Naive thymus-derived CD8-positive, alpha-beta T cell (primary cell): ENCODE measurements at regions not wholly inside any gene's neighbourhood (a gene's known extent, or its start where the extent isn't known, plus 50 kb on each side); places are given as distances from the start of the nearest gene placed in this dataset.
A peak's percentile ranks its signal among the peaks of the same experiment; 100 is the strongest.

Source experiments
- ATAC-seq, 2 donors: fragments of 150-1000 bp; cut with Tn5 transposase in 1 of 2; sonication (Bioruptor Pico), chemical (Tn5 transposase) in 1 of 2; 1 replicate in 1 of 2; 2 replicates in 1 of 2; pipeline ENCODE4 v1.10.0; 2021; ENCODE audit warnings: mild to moderate bottlenecking in 2 of 2, moderate library complexity in 2 of 2
- POLR2A ChIA-PET: fragments of 350-600 bp; sonication (Branson Sonifier 250); formaldehyde crosslinking; loops from one replicate; lab custom pipeline; 2021; ENCODE audit warnings: antibody characterized with exemption; lab: Charles Lee
- DNase-seq, 10 donors: peaks; one replicate each; pipeline versions ENCODE4 v3.0.0 to v3.0.0-alpha.2; 2020 to 2022
- H3K27ac Mint-ChIP-seq, 10 donors: one replicate each; pipeline ENCODE4 v1.8.0; 2020 to 2022; ENCODE audit warnings: mild to moderate bottlenecking in 10 of 10, mixed read lengths in 10 of 10, moderate library complexity in 4 of 10, inconsistent platforms in 1 of 10
- H3K27me3 Mint-ChIP-seq, 5 donors: one replicate each; pipeline ENCODE4 v1.8.0; 2021 to 2022; ENCODE audit warnings: mixed read lengths in 5 of 5
- H3K36me3 Mint-ChIP-seq, 3 donors: one replicate each; pipeline ENCODE4 v1.8.0; 2020 to 2022; ENCODE audit warnings: mixed read lengths in 3 of 3, mild to moderate bottlenecking in 2 of 3, inconsistent platforms in 1 of 3
- H3K4me1 Mint-ChIP-seq, 4 donors: one replicate each; pipeline ENCODE4 v1.8.0; 2021 to 2022; ENCODE audit warnings: mixed read lengths in 4 of 4
- H3K4me3 Mint-ChIP-seq, 10 donors: one replicate each; pipeline ENCODE4 v1.8.0; 2020 to 2022; ENCODE audit warnings: mild to moderate bottlenecking in 10 of 10, mixed read lengths in 10 of 10, moderate library complexity in 6 of 10, inconsistent platforms in 1 of 10
- H3K9me3 Mint-ChIP-seq, 9 donors: one replicate each; pipeline ENCODE4 v1.8.0; 2020 to 2022; ENCODE audit warnings: mixed read lengths in 9 of 9, mild to moderate bottlenecking in 3 of 9, inconsistent platforms in 1 of 9, moderate library complexity in 1 of 9

GRCh38 chrY:12546746-12547420 is 154.1 kb upstream of the USP9Y start:
- Mint-ChIP-seq H3K4me1 (peaks cover 2 to 13% (median 6%) of the 10 kb centered on the region in 4 donors), H3K9me3 (peaks cover 0 to 4% (median 0%) of the 10 kb centered on the region in 9 donors), H3K27ac (no peak overlapping the region), H3K36me3 (no peaks in the 10 kb centered on the region), H3K4me3 (no peak overlapping the region), H3K27me3 (no peaks in the 10 kb centered on the region)
- ATAC-seq (no peak), DNase-seq (no peak)
- POLR2A ChIA-PET, result interaction anchor here (1.4 kb wide), 1 partner anchor 14 kb away, joined by 3 read pairs; no protein-coding TSS in a partner anchor

- H3K27ac Mint-ChIP-seq, result peak overlapping the region in 5 of 10 donors; percentile 25 to 92 (median 83)
- peaks cover 0 to 4% (median 0%) of the 10 kb centered on the region in 9 donors for H3K9me3 Mint-ChIP-seq
- no peaks in the 10 kb centered on the region for H3K27me3 Mint-ChIP-seq
- DNase-seq (no peak), ATAC-seq (no peak)
- H3K4me1 Mint-ChIP-seq, result peaks cover 22 to 46% (median 38%) of the 10 kb centered on the region in 4 donors
- H3K4me3 Mint-ChIP-seq, result no peak overlapping the region
- no peaks in the 10 kb centered on the region for H3K36me3 Mint-ChIP-seq
- POLR2A ChIA-PET, result no interaction called here
These were observed 148.4 kb upstream of the USP9Y start for GRCh38 chrY:12552471-12553283.

GRCh38 chrY:12553909-12554308 is 147.1 kb upstream of the USP9Y start:
- peaks cover 0 to 8% (median 0%) of the 10 kb centered on the region in 9 donors for H3K9me3 Mint-ChIP-seq
- H3K36me3 Mint-ChIP-seq, result no peaks in the 10 kb centered on the region
- H3K27ac Mint-ChIP-seq, result peak overlapping the region in 2 of 10 donors; percentile 39 to 43
- DNase-seq, result no peak
- POLR2A ChIA-PET, result no interaction called here
- no peaks in the 10 kb centered on the region for H3K27me3 Mint-ChIP-seq
- no peak for ATAC-seq
- H3K4me1 Mint-ChIP-seq, result peaks cover 25 to 55% (median 46%) of the 10 kb centered on the region in 4 donors
- no peak overlapping the region for H3K4me3 Mint-ChIP-seq

GRCh38 chrY:12555005-12555404 is 146.0 kb upstream of the USP9Y start:
- Mint-ChIP-seq H3K27ac (peak overlapping the region in 2 of 10 donors; percentile 9 to 39), H3K9me3 (peaks cover 0 to 10% (median 0%) of the 10 kb centered on the region in 9 donors), H3K36me3 (peaks cover 0 to 2% (median 0%) of the 10 kb centered on the region in 3 donors), H3K4me3 (no peak overlapping the region), H3K27me3 (no peaks in the 10 kb centered on the region), H3K4me1 (peaks cover 28 to 61% (median 54%) of the 10 kb centered on the region in 4 donors)
- DNase-seq, result no peak
- POLR2A ChIA-PET, result no interaction called here
- ATAC-seq, result no peak

- Mint-ChIP-seq H3K27ac (peak overlapping the region in 4 of 10 donors; percentile 22 to 82 (median 64)), H3K27me3 (peaks cover 0 to 3% (median 0%) of the 10 kb centered on the region in 5 donors), H3K4me3 (peak overlapping the region in 6 of 10 donors; percentile 6 to 67 (median 24)), H3K36me3 (peaks cover 0 to 18% (median 0%) of the 10 kb centered on the region in 3 donors), H3K4me1 (peaks cover 17 to 40% (median 37%) of the 10 kb centered on the region in 4 donors), H3K9me3 (peaks cover 0 to 40% (median 5%) of the 10 kb centered on the region in 9 donors)
- no peak for DNase-seq
- no peak for ATAC-seq
- POLR2A ChIA-PET, result no interaction called here
These were observed 142.0 kb upstream of the USP9Y start for GRCh38 chrY:12559007-12559406.

- POLR2A ChIA-PET, result no interaction called here
- peaks cover 0 to 2% (median under 1%) of the 10 kb centered on the region in 4 donors for H3K4me1 Mint-ChIP-seq
- peak overlapping the region in 1 of 10 donors; percentile 44 for H3K27ac Mint-ChIP-seq
- H3K36me3 Mint-ChIP-seq, result no peaks in the 10 kb centered on the region
- H3K9me3 Mint-ChIP-seq, result peaks cover 0 to 13% (median 0%) of the 10 kb centered on the region in 9 donors
- H3K4me3 Mint-ChIP-seq, result no peak overlapping the region
- DNase-seq (no peak), ATAC-seq (no peak)
- H3K27me3 Mint-ChIP-seq, result no peaks in the 10 kb centered on the region
These were observed 124.8 kb upstream of the USP9Y start for GRCh38 chrY:12576278-12576677.

- peaks cover 0 to 36% (median 7%) of the 10 kb centered on the region in 3 donors for H3K36me3 Mint-ChIP-seq
- POLR2A ChIA-PET, result interaction anchor here (0.6 to 1.3 kb wide), 2 partner anchors 58 to 68 kb away, joined by 3 to 7 read pairs; no protein-coding TSS in a partner anchor
These were observed 107.4 kb upstream of the USP9Y start for GRCh38 chrY:12593532-12594216.

GRCh38 chrY:12598783-12599182 is 102.2 kb upstream of the USP9Y start:
- Mint-ChIP-seq H3K27me3 (no peaks in the 10 kb centered on the region), H3K36me3 (peaks cover 0 to 61% (median 7%) of the 10 kb centered on the region in 3 donors), H3K27ac (peak overlapping the region in 5 of 10 donors; percentile 84 to 94 (median 92)), H3K4me1 (peaks cover 39 to 82% (median 59%) of the 10 kb centered on the region in 4 donors), H3K9me3 (peaks cover 0 to 69% (median 17%) of the 10 kb centered on the region in 9 donors), H3K4me3 (peak overlapping the region in 3 of 10 donors; percentile 50 to 54 (median 52))
- POLR2A ChIA-PET, result interaction anchor here (0.8 to 0.9 kb wide), 2 partner anchors 63 to 84 kb away, joined by 3 to 7 read pairs; no protein-coding TSS in a partner anchor
- no peak for DNase-seq
- peak in 1 of 2 donors; percentile 30 for ATAC-seq

More at GRCh38 chrY:12593532-12594216, 107.4 kb upstream of the USP9Y start:
- Mint-ChIP-seq H3K27me3 (no peaks in the 10 kb centered on the region), H3K9me3 (peaks cover 0 to 58% (median 14%) of the 10 kb centered on the region in 9 donors), H3K27ac (peak overlapping the region in 5 of 10 donors; percentile 88 to 95 (median 93)), H3K4me3 (peak overlapping the region in 6 of 10 donors; percentile 29 to 69 (median 56)), H3K4me1 (peaks cover 28 to 51% (median 45%) of the 10 kb centered on the region in 4 donors)
- DNase-seq, result peak in 5 of 10 donors; percentile 2 to 64 (median 36)
- ATAC-seq, result peak; percentile 87 to 100

- Mint-ChIP-seq H3K36me3 (peaks cover 0 to 18% (median 0%) of the 10 kb centered on the region in 3 donors), H3K4me1 (peaks cover 9 to 33% (median 18%) of the 10 kb centered on the region in 4 donors), H3K4me3 (no peak overlapping the region), H3K27ac (peak overlapping the region in 1 of 10 donors; percentile 34), H3K27me3 (no peaks in the 10 kb centered on the region), H3K9me3 (peaks cover 0 to 18% (median 0%) of the 10 kb centered on the region in 9 donors)
- ATAC-seq (no peak), DNase-seq (no peak)
- POLR2A ChIA-PET, result no interaction called here
These were observed 95.6 kb upstream of the USP9Y start for GRCh38 chrY:12605426-12605825.

GRCh38 chrY:12610861-12611260 is 90.2 kb upstream of the USP9Y start:
- Mint-ChIP-seq H3K27me3 (no peaks in the 10 kb centered on the region), H3K4me1 (peaks cover 11 to 23% (median 15%) of the 10 kb centered on the region in 4 donors), H3K27ac (peak overlapping the region in 4 of 10 donors; percentile 7 to 81 (median 76)), H3K4me3 (no peak overlapping the region), H3K9me3 (peaks cover 0 to 25% (median 4%) of the 10 kb centered on the region in 9 donors), H3K36me3 (peaks cover 0 to 24% (median 0%) of the 10 kb centered on the region in 3 donors)
- DNase-seq (no peak), ATAC-seq (no peak)
- POLR2A ChIA-PET, result no interaction called here

- Mint-ChIP-seq H3K27me3 (no peaks in the 10 kb centered on the region), H3K4me3 (no peak overlapping the region), H3K27ac (no peak overlapping the region), H3K36me3 (peaks cover 0 to 20% (median 0%) of the 10 kb centered on the region in 3 donors), H3K9me3 (peaks cover 0 to 25% (median 4%) of the 10 kb centered on the region in 9 donors), H3K4me1 (peaks cover 10 to 31% (median 21%) of the 10 kb centered on the region in 4 donors)
- POLR2A ChIA-PET, result no interaction called here
- DNase-seq, result no peak
- no peak for ATAC-seq
These were observed 85.1 kb upstream of the USP9Y start for GRCh38 chrY:12615733-12616446.
